HG03457 (cell line): ENCODE measurements at regions not wholly inside any gene's neighbourhood (a gene's known extent, or its start where the extent isn't known, plus 50 kb on each side); places are given as distances from the start of the nearest gene placed in this dataset.
"Not testable (repeated sequence)": the region's sequence is repeated elsewhere in the genome, so short reads cannot be mapped to it uniquely, and the experiment has no call there.

Source experiments
- ATAC-seq: cut with Tn5 transposase; IDR thresholded peaks from one replicate; pipeline ENCODE4 v1.9.1; 2021; ENCODE audit warnings: moderate number of reproducible peaks; ENCODE audit not compliant: unreplicated experiment

- ATAC-seq: not testable (repeated sequence)
These were observed 593.9 kb upstream of the CDH10 start for GRCh38 chr5:25238720-25239119.

DNA sequence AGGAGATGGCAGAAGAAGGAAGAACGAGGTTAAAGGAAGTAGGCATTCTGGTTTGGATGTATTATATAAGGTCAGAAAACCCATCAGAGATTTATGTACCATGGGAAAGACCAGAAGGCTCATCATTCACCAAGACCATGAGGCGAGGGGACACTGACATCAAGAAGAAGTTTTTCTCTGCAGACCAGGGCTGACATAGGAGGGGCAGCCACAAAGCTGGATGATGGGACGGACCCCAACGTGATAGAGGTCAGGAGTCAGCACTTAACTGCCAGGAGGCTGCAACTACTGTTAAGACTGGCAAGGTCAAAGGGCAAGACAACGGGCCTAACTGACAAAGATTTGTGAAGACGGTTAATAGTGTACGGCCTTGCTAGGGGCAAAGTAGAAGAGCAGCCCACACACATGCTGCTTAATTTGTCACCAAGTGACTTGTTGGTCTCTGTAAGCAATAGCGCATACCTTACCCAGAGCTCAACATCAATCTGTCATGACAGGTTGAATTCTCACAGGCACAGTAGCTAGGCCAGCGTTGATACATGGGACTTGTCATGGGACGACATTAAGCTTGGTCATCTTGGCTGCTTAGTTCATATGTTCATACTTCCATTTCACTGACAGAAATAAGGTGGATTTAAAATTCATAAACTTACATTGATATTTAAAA is 579.7 kb upstream of the CDH10 start:
- no peak for ATAC-seq

DNA sequence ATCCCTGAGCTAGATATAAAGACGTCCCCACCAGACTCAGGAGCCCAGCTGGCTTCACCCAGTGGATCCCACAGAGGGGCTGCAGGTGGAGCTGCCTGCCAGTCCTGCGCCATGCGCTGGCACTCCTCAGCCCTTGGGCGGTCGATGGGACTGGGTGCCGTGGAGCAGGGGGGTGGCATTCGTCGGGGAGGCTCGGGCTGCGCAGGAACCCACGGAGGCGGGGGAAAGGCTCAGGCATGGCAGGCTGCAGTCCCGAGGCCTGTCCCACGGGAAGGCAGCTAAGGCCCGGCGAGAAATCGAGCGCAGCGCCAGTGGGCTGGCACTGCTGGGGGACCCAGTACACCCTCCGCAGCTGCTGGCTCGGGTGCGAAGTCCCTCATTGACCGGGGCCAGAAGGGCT is 555.1 kb upstream of the CDH10 start:
- ATAC-seq: not testable (repeated sequence)

- no peak for ATAC-seq
These were observed 545.8 kb upstream of the CDH10 start for GRCh38 chr5:25190521-25191000.

DNA sequence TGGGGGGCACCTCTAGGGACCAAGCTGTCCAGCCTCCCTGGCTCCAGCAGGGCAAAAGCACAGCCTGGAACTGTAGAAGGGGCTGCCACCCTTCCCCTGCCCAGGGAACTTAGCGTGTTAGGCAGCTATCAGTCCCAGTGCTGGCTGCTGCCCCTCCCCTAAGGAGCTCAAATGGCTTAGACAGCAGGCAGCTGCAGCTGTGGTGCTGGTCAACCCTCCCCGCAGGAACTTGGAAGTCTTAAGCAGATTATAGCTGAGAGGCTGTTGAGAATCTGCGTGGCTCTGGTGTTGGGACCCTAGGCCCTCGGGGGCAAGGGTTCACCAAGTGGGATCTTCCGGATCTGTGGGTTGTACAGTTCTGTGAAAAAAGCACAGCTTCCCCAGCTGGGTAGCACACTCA is 536.5 kb upstream of the CDH10 start:
- no peak for ATAC-seq

GRCh38 chr5:25162616-25163015 is 517.8 kb upstream of the CDH10 start:
- ATAC-seq: not testable (repeated sequence)

- ATAC-seq: no peak
These were observed 516.1 kb upstream of the CDH10 start for GRCh38 chr5:25160891-25161290.

DNA sequence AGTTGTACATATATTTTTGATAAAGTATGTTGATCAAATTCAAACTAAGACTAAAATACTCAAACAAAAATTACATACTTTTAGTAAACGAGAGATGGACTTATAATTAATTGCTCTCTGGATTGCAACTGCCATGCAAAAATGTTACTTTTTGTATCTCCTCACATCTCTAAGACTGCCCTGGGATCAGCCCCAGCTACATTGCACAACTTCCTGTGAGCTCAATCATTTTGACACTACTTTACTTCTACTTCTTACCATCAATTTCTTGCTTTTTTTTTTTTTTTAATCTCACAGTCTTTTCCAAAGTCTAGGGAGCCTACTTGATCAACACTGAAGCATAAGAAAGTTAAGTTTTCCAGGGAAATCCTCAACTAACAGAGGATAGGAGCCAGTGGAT is 506.0 kb upstream of the CDH10 start:
- ATAC-seq: no peak

DNA sequence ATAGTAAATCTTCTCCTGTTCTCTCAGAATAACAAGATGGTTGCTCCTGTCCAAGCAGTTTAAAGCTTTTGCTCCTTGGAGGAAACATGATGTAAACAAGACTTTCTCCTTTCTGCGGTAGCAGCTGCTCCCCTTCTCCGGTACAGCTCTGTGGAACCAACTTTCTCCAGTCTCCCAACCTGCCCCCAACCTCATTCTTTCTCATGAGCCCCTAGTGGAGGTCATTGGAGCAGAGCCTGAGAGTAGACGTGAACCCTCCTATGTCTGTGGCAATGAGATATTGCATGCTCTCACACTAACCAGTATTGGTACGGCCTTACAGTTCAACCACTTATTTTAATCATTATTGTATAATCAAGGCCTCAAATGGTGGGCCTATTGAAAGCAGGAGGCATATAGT is 483.8 kb upstream of the CDH10 start:
- ATAC-seq: no peak

DNA sequence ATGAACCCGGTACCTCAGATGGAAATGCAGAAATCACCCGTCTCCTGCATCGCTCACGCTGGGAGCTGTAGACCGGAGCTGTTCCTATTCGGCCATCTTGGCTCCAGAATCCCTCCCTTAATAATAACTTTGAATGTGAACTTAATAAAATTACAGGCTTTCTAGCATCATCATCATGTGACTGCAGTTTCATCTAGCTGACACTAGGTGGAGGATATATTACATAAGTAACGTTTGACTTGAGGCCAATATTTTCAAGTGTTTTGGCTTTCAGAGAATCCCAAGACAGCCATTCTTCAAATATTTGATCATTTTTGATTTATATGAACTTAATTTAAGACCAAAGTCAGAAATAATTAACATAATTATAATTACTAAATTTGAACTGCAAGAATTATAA is 474.9 kb upstream of the CDH10 start:
- no peak for ATAC-seq

- no peak for ATAC-seq
These were observed 463.1 kb upstream of the CDH10 start for GRCh38 chr5:25107853-25108252.

GRCh38 chr5:25099538-25099937 is 454.8 kb upstream of the CDH10 start:
- ATAC-seq: no peak

GRCh38 chr5:25095261-25095660 is 450.5 kb upstream of the CDH10 start:
- ATAC-seq: no peak

GRCh38 chr5:25094219-25094618 is 449.4 kb upstream of the CDH10 start:
- ATAC-seq: no peak

DNA sequence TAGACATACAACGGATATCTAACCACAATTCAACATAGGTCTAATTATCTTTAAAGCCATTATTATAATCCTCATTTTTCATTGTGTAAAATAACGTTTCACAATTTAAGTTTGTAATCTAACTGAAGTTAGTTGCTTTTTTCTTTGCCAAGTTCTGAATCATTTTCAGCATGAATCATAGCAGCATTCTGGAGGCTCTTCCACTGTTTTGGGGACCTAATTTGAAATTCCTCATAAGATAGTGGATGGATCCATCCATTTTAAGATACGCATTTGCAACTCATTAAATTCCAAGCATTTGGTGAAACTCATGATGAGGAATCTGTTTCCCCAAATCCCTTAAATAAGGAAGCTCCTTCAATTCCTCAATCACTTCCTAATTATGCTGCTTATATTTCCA is 447.1 kb upstream of the CDH10 start:
- no peak for ATAC-seq

- no peak for ATAC-seq
These were observed 446.1 kb upstream of the CDH10 start for GRCh38 chr5:25090854-25091253.

GRCh38 chr5:25090275-25090674 is 445.5 kb upstream of the CDH10 start:
- no peak for ATAC-seq

GRCh38 chr5:25088689-25089088 is 443.9 kb upstream of the CDH10 start:
- not testable (repeated sequence) for ATAC-seq

GRCh38 chr5:25083261-25083660 is 438.5 kb upstream of the CDH10 start:
- not testable (repeated sequence) for ATAC-seq

DNA sequence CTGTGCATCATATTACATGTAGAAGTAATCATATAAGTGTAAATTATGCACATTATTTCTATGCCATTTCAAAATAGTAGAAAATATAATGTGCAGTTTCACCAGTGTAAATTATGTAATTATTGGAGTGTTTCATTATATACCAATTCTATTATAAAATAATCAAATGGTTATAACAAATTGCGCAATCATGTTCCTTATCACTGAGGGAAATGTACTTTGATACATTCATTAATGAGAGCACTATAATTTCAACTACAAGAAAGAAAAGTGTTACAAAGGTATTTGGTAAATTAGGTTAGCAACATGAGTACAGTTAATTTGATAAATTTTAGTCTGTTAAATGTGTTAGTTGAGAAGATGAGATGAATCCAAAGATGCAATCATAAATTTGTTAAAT is 421.5 kb upstream of the CDH10 start:
- no peak for ATAC-seq

GRCh38 chr5:25064306-25064705 is 419.5 kb upstream of the CDH10 start:
- no peak for ATAC-seq

- no peak for ATAC-seq
These were observed 415.8 kb upstream of the CDH10 start for GRCh38 chr5:25060575-25060974.

DNA sequence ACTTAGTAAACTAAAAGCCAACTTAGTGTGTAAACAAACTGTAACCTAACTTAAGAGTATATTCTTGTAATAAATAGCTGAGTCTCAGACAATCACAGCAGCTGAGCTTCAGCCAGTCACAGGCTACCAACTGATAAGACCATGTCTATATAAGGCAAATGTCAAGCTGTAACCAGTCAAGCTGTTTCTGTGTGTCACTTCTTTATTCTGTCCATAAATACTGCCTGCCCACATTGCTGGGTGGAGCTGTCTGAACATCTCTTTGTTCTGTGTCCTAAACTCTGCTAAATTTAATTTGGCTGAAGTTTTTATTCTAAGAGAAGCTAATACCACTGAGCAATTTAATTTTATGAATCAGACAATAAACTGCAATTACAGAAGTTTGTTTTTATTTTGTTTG is 412.1 kb upstream of the CDH10 start:
- no peak for ATAC-seq
